Stimulated activated naive B cell treated with anti-CD40 and anti-IgM and Interleukin-4, amounts not matched to agents 10 μg/mL and 1 μg/mL and 100 μg/mL, for 72 hours (primary cell): ENCODE measurements at regions not wholly inside any gene's neighbourhood (a gene's known extent, or its start where the extent isn't known, plus 50 kb on each side); places are given as distances from the start of the nearest gene placed in this dataset.

Experiments
- ATAC-seq, 2 donors: fragments of 150-1000 bp; cut with Tn5 transposase; replicated peaks; 2 replicates each; pipeline ENCODE4 v1.10.0; 2021; ENCODE audit warnings: moderate library complexity in 1 of 2
- DNase-seq: peaks from one replicate; pipeline ENCODE4 v3.0.0; 2021
- H3K27ac Mint-ChIP-seq: one replicate; pipeline ENCODE4 v1.8.0; 2022; ENCODE audit warnings: mild to moderate bottlenecking, mixed read lengths
- H3K27me3 Mint-ChIP-seq, 2 donors: one replicate each; pipeline ENCODE4 v1.8.0; 2022; ENCODE audit warnings: mixed read lengths in 2 of 2
- H3K36me3 Mint-ChIP-seq, 2 donors: one replicate each; pipeline ENCODE4 v1.8.0; 2022; ENCODE audit warnings: mixed read lengths in 2 of 2, mild to moderate bottlenecking in 1 of 2
- H3K4me1 Mint-ChIP-seq, 2 donors: one replicate each; pipeline ENCODE4 v1.8.0; 2022; ENCODE audit warnings: mixed read lengths in 2 of 2, mild to moderate bottlenecking in 1 of 2
- H3K4me3 Mint-ChIP-seq, 2 donors: one replicate each; pipeline ENCODE4 v1.8.0; 2022; ENCODE audit warnings: mild to moderate bottlenecking in 2 of 2, mixed read lengths in 2 of 2, moderate library complexity in 1 of 2
- H3K9me3 Mint-ChIP-seq, 2 donors: one replicate each; pipeline ENCODE4 v1.8.0; 2022; ENCODE audit warnings: mixed read lengths in 2 of 2, mild to moderate bottlenecking in 1 of 2

GRCh38 chr7:124989911-124990310, 60.3 kb upstream of the POT1 start:
- no peak overlapping the region for H3K4me3 Mint-ChIP-seq
- H3K27me3 Mint-ChIP-seq = peaks cover 0 to 4% of the 10 kb centered on the region in 2 donors
- DNase-seq (no peak), ATAC-seq (no peak)
- no peaks in the 10 kb centered on the region for H3K36me3 Mint-ChIP-seq
- H3K27ac Mint-ChIP-seq = no peak overlapping the region
- no peaks in the 10 kb centered on the region for H3K4me1 Mint-ChIP-seq
- peaks cover 3 to 5% of the 10 kb centered on the region in 2 donors for H3K9me3 Mint-ChIP-seq
